ENCODE measurements at regions not wholly inside any gene's neighbourhood (a gene's known extent, or its start where the extent isn't known, plus 50 kb on each side); places are given as distances from the start of the nearest gene placed in this dataset.

- ChIA-PET POLR2A (no interaction called here), CTCF (no interaction called here)
- DNase-seq (ENCODE audit: extremely low spot score) = no peak
- TF ChIP-seq, protein P1, sequence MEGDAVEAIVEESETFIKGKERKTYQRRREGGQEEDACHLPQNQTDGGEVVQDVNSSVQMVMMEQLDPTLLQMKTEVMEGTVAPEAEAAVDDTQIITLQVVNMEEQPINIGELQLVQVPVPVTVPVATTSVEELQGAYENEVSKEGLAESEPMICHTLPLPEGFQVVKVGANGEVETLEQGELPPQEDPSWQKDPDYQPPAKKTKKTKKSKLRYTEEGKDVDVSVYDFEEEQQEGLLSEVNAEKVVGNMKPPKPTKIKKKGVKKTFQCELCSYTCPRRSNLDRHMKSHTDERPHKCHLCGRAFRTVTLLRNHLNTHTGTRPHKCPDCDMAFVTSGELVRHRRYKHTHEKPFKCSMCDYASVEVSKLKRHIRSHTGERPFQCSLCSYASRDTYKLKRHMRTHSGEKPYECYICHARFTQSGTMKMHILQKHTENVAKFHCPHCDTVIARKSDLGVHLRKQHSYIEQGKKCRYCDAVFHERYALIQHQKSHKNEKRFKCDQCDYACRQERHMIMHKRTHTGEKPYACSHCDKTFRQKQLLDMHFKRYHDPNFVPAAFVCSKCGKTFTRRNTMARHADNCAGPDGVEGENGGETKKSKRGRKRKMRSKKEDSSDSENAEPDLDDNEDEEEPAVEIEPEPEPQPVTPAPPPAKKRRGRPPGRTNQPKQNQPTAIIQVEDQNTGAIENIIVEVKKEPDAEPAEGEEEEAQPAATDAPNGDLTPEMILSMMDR (IDR thresholded peaks at IDR 0.05; ENCODE audit: control extremely low read depth, extremely low read depth, low read depth, missing control alignments) = no peak
These were observed 2330.1 kb downstream of the PCDH9 start for GRCh38 chr13:64900039-64900438.

DNA sequence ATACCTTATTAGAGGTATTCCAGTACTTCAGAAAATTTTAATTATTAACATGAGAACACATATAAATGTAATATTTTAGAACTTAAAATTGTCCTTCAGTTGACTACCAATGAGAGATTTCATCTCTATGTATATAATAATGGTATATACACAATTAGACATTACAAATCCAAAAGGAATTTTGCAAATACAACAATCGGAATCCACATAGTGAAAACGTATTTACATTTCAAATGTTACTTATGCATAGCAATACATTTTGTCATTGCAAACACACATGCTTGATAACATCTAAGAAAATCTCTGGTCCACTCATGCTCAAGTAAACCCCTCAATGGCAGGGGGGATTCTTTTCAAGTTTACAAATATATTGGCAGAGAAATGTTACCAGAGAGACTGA, 2345.2 kb downstream of the PCDH9 start:
- no peak for DNase-seq (ENCODE audit: extremely low spot score)
- TF ChIP-seq, protein P1 (IDR thresholded peaks at IDR 0.05; ENCODE audit: control extremely low read depth, extremely low read depth, low read depth, missing control alignments) = no peak
- CTCF ChIA-PET = no interaction called here
- POLR2A ChIA-PET = no interaction called here

DNA sequence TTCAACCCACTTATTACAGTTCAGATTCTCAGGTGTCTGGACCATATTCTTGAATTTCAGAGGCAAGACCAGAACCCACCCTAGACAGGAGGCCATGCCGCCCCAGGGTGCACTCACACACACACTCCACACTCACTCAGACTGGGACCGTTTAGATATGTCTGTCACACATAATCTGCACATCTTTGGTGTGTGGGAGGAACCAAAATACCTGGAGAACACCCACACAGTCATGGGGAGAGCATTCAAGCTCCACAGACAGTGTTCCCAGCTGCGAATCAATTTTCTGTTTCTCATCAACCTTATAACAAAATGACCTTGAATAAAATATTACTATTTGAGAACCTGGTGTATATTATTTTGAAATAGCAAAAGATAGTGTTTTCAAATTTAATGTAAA, 2353.0 kb downstream of the PCDH9 start:
- no peak for DNase-seq (ENCODE audit: extremely low spot score)
- ChIA-PET CTCF (no interaction called here), POLR2A (no interaction called here)
- TF ChIP-seq, protein P1 (IDR thresholded peaks at IDR 0.05; ENCODE audit: control extremely low read depth, extremely low read depth, low read depth, missing control alignments) = no peak

DNA sequence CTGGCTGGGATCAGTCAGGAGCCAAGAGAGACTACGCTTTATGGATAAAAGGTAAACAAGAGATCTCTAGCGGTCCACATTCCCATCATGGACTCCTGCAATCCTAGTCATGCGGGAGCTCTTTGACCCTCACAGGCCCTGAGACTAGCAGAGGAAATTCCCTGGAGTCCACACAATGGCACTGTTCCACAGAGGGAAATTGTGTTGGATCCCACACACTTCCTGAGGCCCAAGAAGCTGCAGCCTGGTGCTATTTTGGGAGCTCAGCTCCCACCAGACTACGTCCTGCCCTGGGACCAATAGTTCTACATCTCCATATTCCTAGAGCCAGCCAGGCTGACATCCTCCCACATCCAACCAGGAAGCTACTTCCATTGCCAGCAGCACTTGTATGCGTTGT, 2358.4 kb downstream of the PCDH9 start:
- TF ChIP-seq, protein P1 (IDR thresholded peaks at IDR 0.05; ENCODE audit: control extremely low read depth, extremely low read depth, low read depth, missing control alignments) = no peak
- CTCF ChIA-PET = no interaction called here
- no peak for DNase-seq (ENCODE audit: extremely low spot score)
- POLR2A ChIA-PET = no interaction called here

DNA sequence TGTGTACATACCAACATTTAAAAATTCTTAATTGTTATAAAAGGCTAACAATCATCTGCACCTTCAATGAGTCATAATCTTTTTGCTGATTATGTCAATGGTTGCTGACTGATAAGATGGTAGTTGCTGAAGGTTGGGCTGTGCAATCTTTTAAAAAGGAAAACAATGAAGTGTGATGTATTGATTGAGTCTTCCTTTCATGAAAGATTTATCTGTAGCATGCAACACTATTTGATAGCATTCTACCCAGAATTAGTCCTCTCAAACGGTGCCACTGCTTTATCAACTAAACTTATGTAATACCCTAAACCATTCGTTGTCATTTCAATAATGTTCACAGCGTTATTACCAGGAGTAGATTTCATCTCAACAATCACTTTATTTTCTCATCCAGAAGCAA, 2360.6 kb downstream of the PCDH9 start:
- POLR2A ChIA-PET = no interaction called here
- CTCF ChIA-PET = no interaction called here
- TF ChIP-seq, protein P1 (IDR thresholded peaks at IDR 0.05; ENCODE audit: control extremely low read depth, extremely low read depth, low read depth, missing control alignments) = no peak
- no peak for DNase-seq (ENCODE audit: extremely low spot score)

GRCh38 chr13:64867856-64868255, 2362.3 kb downstream of the PCDH9 start:
- no peak for DNase-seq (ENCODE audit: extremely low spot score)
- TF ChIP-seq, protein P1 (IDR thresholded peaks at IDR 0.05; ENCODE audit: control extremely low read depth, extremely low read depth, low read depth, missing control alignments) = no peak
- ChIA-PET CTCF (no interaction called here), POLR2A (no interaction called here)

DNA sequence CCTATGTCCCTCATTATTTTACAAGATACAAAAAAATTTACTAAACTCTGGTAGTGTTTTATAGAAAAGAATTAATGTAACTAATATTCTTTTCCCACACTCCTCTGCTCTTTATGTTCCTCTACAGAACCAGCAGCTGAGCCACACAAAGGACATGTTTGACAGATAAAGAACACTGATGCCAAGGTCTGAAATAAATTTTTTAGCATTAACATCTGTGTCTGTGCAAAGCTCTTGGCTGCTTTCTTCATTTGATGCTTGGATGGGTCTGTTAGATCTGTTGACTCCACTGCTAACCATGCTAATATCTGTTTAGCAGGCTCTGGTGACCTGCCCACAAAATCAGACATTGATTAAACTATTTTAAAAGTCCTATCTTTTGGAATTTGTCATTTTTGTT, 2363.8 kb downstream of the PCDH9 start:
- CTCF ChIA-PET = no interaction called here
- TF ChIP-seq, protein P1 (IDR thresholded peaks at IDR 0.05; ENCODE audit: control extremely low read depth, extremely low read depth, low read depth, missing control alignments) = no peak
- no peak for DNase-seq (ENCODE audit: extremely low spot score)
- POLR2A ChIA-PET = no interaction called here
